HEK293 (cell line): ENCODE measurements at regions not wholly inside any gene's neighbourhood (a gene's known extent, or its start where the extent isn't known, plus 50 kb on each side); places are given as distances from the start of the nearest gene placed in this dataset.

Experiments used
- CTCF ChIP-seq: fragments of 450-650 bp; formaldehyde crosslinking; IDR thresholded peaks from 2 replicates; pipeline ENCODE4 v1.5.1; 2016; ENCODE audit warnings: missing biosample characterization, missing genetic modification characterization
- RBAK ChIP-seq: fragments of 450-650 bp; formaldehyde crosslinking; IDR thresholded peaks from 2 replicates; pipeline ENCODE4 v1.5.1; 2016; ENCODE audit warnings: missing biosample characterization, missing genetic modification characterization
- SETDB1 ChIP-seq: IDR thresholded peaks from one replicate; pipeline ENCODE4 v1.6.1; 2017; ENCODE audit warnings: mild to moderate bottlenecking, low read length, moderate library complexity, mixed read lengths; ENCODE audit not compliant: insufficient read length
- ZBTB21 ChIP-seq: fragments of 450-650 bp; formaldehyde crosslinking; IDR thresholded peaks from 2 replicates; pipeline ENCODE4 v1.5.1; 2017; ENCODE audit warnings: missing biosample characterization, missing genetic modification characterization
- ZNF292 ChIP-seq: fragments of 450-650 bp; formaldehyde crosslinking; IDR thresholded peaks from 2 replicates; pipeline ENCODE4 v1.5.1; 2016; ENCODE audit warnings: low read depth, missing biosample characterization, missing genetic modification characterization, borderline replicate concordance
- ZNF366 ChIP-seq: fragments of 450-650 bp; formaldehyde crosslinking; conservative IDR thresholded peaks from 2 replicates; pipeline ENCODE4 v1.5.1; 2016; ENCODE audit warnings: missing biosample characterization, missing genetic modification characterization
- ZNF394 ChIP-seq: fragments of 450-650 bp; formaldehyde crosslinking; IDR thresholded peaks from 2 replicates; pipeline ENCODE4 v1.5.1; 2016; ENCODE audit warnings: missing biosample characterization, missing genetic modification characterization, mild to moderate bottlenecking, moderate library complexity, borderline replicate concordance
- ZNF501 ChIP-seq: fragments of 450-650 bp; formaldehyde crosslinking; IDR thresholded peaks from 2 replicates; pipeline ENCODE4 v1.5.1; 2016; ENCODE audit warnings: missing biosample characterization, missing genetic modification characterization
- ZNF561 ChIP-seq: fragments of 450-650 bp; IDR thresholded peaks from 2 replicates; pipeline ENCODE4 v1.5.1; 2018; ENCODE audit warnings: missing biosample characterization, missing genetic modification characterization, borderline replicate concordance
- ZNF571 ChIP-seq: fragments of 450-650 bp; formaldehyde crosslinking; IDR thresholded peaks from 2 replicates; pipeline ENCODE4 v1.5.0; 2017; ENCODE audit warnings: missing biosample characterization, missing genetic modification characterization
- ZNF580 ChIP-seq: fragments of 450-650 bp; formaldehyde crosslinking; IDR thresholded peaks from 2 replicates; pipeline ENCODE4 v1.5.1; 2016; ENCODE audit warnings: missing biosample characterization, missing genetic modification characterization
- ZNF747 ChIP-seq: fragments of 450-650 bp; formaldehyde crosslinking; IDR thresholded peaks from 2 replicates; pipeline ENCODE4 v1.5.1; 2016; ENCODE audit warnings: missing biosample characterization, missing genetic modification characterization

- no peak for TF ChIP-seq ZNF394 (tag by site-specific recombination)
- TF ChIP-seq ZNF571 (tag by site-specific recombination): no peak
- TF ChIP-seq ZNF501 (tag by site-specific recombination): no peak
- no peak for TF ChIP-seq ZNF580 (tag by site-specific recombination)
- no peak for TF ChIP-seq SETDB1
- TF ChIP-seq ZNF292: no peak
- TF ChIP-seq ZNF366 (tag by site-specific recombination): no peak
- TF ChIP-seq CTCF (tag by site-specific recombination): no peak
- no peak for TF ChIP-seq ZNF561 (tag by site-specific recombination)
- TF ChIP-seq RBAK (tag by site-specific recombination): no peak
- TF ChIP-seq ZBTB21: no peak
- TF ChIP-seq ZNF747 (tag by site-specific recombination): no peak
Observed at GRCh38 chr22:22125028-22125578, 119.5 kb upstream of the VPREB1 start.
